Upper lobe of left lung (tissue), 4 donors: ENCODE measurements at regions not wholly inside any gene's neighbourhood (a gene's known extent, or its start where the extent isn't known, plus 50 kb on each side); places are given as distances from the start of the nearest gene placed in this dataset.

Experiments
- CTCF ChIP-seq, 6 experiments: fragments of 450-650 bp in 4 of 6; fragments of 200-600 bp in 2 of 6; sonication (generic) in 2 of 6; IDR thresholded peaks; one replicate each; pipeline ENCODE4 v1.5.1; 2016 to 2019; ENCODE audit warnings: antibody characterized with exemption in 6 of 6
- EP300 ChIP-seq, 4 donors: sonication (generic); formaldehyde crosslinking; IDR thresholded peaks; one replicate each; pipeline ENCODE4 v1.5.1; 2017; ENCODE audit warnings: antibody characterized with exemption in 4 of 4, control low read depth in 2 of 4

GRCh38 chr2:225989809-225990208, 590.3 kb downstream of the NYAP2 start:
- TF ChIP-seq CTCF (IDR thresholded peaks at IDR 0.05): no peak
- no peak for TF ChIP-seq EP300 (IDR thresholded peaks at IDR 0.05)
